A673 (cell line): ENCODE measurements at regions not wholly inside any gene's neighbourhood (a gene's known extent, or its start where the extent isn't known, plus 50 kb on each side); places are given as distances from the start of the nearest gene placed in this dataset.

Experiments
- BruUV-seq: library from RNA; stranded (reverse); fragments of 400-500 nt; replicated peaks from 2 replicates; lab custom pipeline; 2021; lab: Mats Ljungman, UMichigan
- CTCF ChIA-PET: fragments of 300-600 bp; sonication (Branson Sonifier 250); formaldehyde crosslinking; loops from one replicate; lab custom pipeline; 2022; ENCODE audit warnings: antibody characterized with exemption; lab: Charles Lee
- POLR2A ChIA-PET: fragments of 300-600 bp; sonication (Branson Sonifier 250); formaldehyde crosslinking; loops from one replicate; lab custom pipeline; 2022; ENCODE audit warnings: antibody characterized with exemption; ENCODE audit not compliant: low non-redundant PET; lab: Charles Lee
- DNase-seq: peaks from one replicate; pipeline ENCODE4 v3.0.0-alpha.2; 2015; ENCODE audit warnings: low spot score
- H3K27ac ChIP-seq: fragments of 200-600 bp; sonication (generic); 2 replicates; pipeline ENCODE4 v1.5.1; 2016; ENCODE audit warnings: mixed run types, low read depth, mild to moderate bottlenecking, mixed read lengths, antibody characterized with exemption, low read length; ENCODE audit not compliant: poor library complexity, severe bottlenecking
- H3K27me3 ChIP-seq: fragments of 200-600 bp; sonication (generic); replicated peaks from 2 replicates; pipeline ENCODE4 v1.6.1; 2017; ENCODE audit warnings: mixed run types, low read depth, mild to moderate bottlenecking, mixed read lengths, antibody characterized with exemption, low read length; ENCODE audit not compliant: insufficient read depth, poor library complexity
- H3K36me3 ChIP-seq: fragments of 200-600 bp; sonication (generic); 2 replicates; pipeline ENCODE4 v1.6.1; 2016; ENCODE audit warnings: mixed run types, mild to moderate bottlenecking, mixed read lengths, antibody characterized with exemption, low read length; ENCODE audit not compliant: insufficient read depth, poor library complexity, severe bottlenecking
- H3K4me1 ChIP-seq: fragments of 200-600 bp; sonication (generic); 2 replicates; pipeline ENCODE4 v1.6.1; 2017; ENCODE audit warnings: mixed run types, mild to moderate bottlenecking, mixed read lengths, antibody characterized with exemption, low read length; ENCODE audit not compliant: insufficient read depth, poor library complexity, severe bottlenecking
- H3K4me3 ChIP-seq: fragments of 200-600 bp; sonication (generic); 2 replicates; pipeline ENCODE4 v1.5.1; 2016; ENCODE audit warnings: low read depth, mixed run types, mild to moderate bottlenecking, mixed read lengths, low read length; ENCODE audit not compliant: poor library complexity, severe bottlenecking
- H3K9me3 ChIP-seq: fragments of 200-600 bp; sonication (generic); 2 replicates; pipeline ENCODE4 v1.6.1; 2016; ENCODE audit warnings: mixed run types, low read depth, mild to moderate bottlenecking, mixed read lengths, antibody characterized with exemption, low read length; ENCODE audit not compliant: poor library complexity, severe bottlenecking
- CTCF ChIP-seq: fragments of 300-800, 200-600 bp; sonication (generic); conservative IDR thresholded peaks from 2 replicates; pipeline ENCODE4 v1.5.1; 2017; ENCODE audit warnings: low read depth, mild to moderate bottlenecking, antibody characterized with exemption, low read length, moderate library complexity, mixed read lengths
- EZH2 ChIP-seq: fragments of 200-600 bp; sonication (generic); IDR thresholded peaks from 2 replicates; pipeline ENCODE4 v1.6.1; 2017; ENCODE audit warnings: borderline replicate concordance, low read depth, mild to moderate bottlenecking, mixed read lengths, antibody characterized with exemption, low read length; ENCODE audit not compliant: poor library complexity, severe bottlenecking
- intact Hi-C: fragments of 100-400 bp; cut with micrococcal nuclease; formaldehyde crosslinking; loops from one replicate; pipeline ENCODE4 v1.10.0; 2022; ENCODE audit not compliant: unreplicated experiment

GRCh38 chr10:10363217-10363616 lies 654.5 kb upstream of the CELF2 start:
- H3K9me3 ChIP-seq, result no peaks in the 10 kb centered on the region
- H3K4me1 ChIP-seq, result no peaks in the 10 kb centered on the region
- CTCF ChIA-PET, result no interaction called here
- no peak overlapping the region for H3K4me3 ChIP-seq
- no peak overlapping the region for H3K27ac ChIP-seq
- intact Hi-C loops, result no loop called here
- no peaks in the 10 kb centered on the region for H3K27me3 ChIP-seq
- no peak for DNase-seq
- POLR2A ChIA-PET, result no interaction called here
- BruUV-seq, result no TSS peak
- TF ChIP-seq EZH2 (no peak), CTCF (no peak)
- H3K36me3 ChIP-seq, result no peaks in the 10 kb centered on the region

- intact Hi-C loops, result no loop called here
- no peaks in the 10 kb centered on the region for H3K4me1 ChIP-seq
- BruUV-seq, result no TSS peak
- TF ChIP-seq EZH2 (no peak), CTCF (no peak)
- H3K4me3 ChIP-seq, result no peak overlapping the region
- no peaks in the 10 kb centered on the region for H3K27me3 ChIP-seq
- ChIA-PET POLR2A (no interaction called here), CTCF (no interaction called here)
- no peak for DNase-seq
- no peaks in the 10 kb centered on the region for H3K36me3 ChIP-seq
- no peak overlapping the region for H3K27ac ChIP-seq
- H3K9me3 ChIP-seq, result no peaks in the 10 kb centered on the region
Observed at GRCh38 chr10:10364902-10365301, 652.8 kb upstream of the CELF2 start.

GRCh38 chr10:10365676-10366075 lies 652.0 kb upstream of the CELF2 start:
- no peaks in the 10 kb centered on the region for H3K36me3 ChIP-seq
- H3K9me3 ChIP-seq, result no peaks in the 10 kb centered on the region
- ChIA-PET CTCF (no interaction called here), POLR2A (no interaction called here)
- BruUV-seq, result no TSS peak
- no peak overlapping the region for H3K27ac ChIP-seq
- DNase-seq, result no peak
- intact Hi-C loops, result no loop called here
- H3K4me1 ChIP-seq, result no peaks in the 10 kb centered on the region
- TF ChIP-seq CTCF (no peak), EZH2 (no peak)
- no peak overlapping the region for H3K4me3 ChIP-seq
- no peaks in the 10 kb centered on the region for H3K27me3 ChIP-seq
